Kidney (tissue), 13 donors: ENCODE measurements at regions not wholly inside any gene's neighbourhood (a gene's known extent, or its start where the extent isn't known, plus 50 kb on each side); places are given as distances from the start of the nearest gene placed in this dataset.

Experiments used
- DNase-seq, 5 donors: peaks; one replicate each; pipeline ENCODE4 v3.0.0-alpha.2; 2013 to 2020
- FAIRE-seq: peaks from 2 replicates; lab custom pipeline; 2012; peaks lifted over from hg19 to GRCh38; lab: Jason Lieb, UNC
- H3K27ac ChIP-seq, 2 donors: one replicate each; pipeline ENCODE4 v1.7.0; 2013; ENCODE audit warnings: low read depth in 2 of 2, low read length in 2 of 2, inconsistent platforms in 1 of 2
- H3K27me3 ChIP-seq: one replicate; pipeline ENCODE4 v1.7.1; 2013; ENCODE audit warnings: low read length, inconsistent platforms; ENCODE audit not compliant: control insufficient read depth, insufficient read depth
- H3K36me3 ChIP-seq, 3 donors: one replicate each; pipeline versions ENCODE4 v1.7.0 to v1.7.1; 2013; ENCODE audit warnings: low read length in 3 of 3, control low read depth in 1 of 3, inconsistent platforms in 1 of 3; ENCODE audit not compliant: insufficient read depth in 3 of 3, control insufficient read depth in 2 of 3
- H3K4me1 ChIP-seq, 3 donors: one replicate each; pipeline versions ENCODE4 v1.7.0 to v1.7.1; 2013; ENCODE audit warnings: low read length in 3 of 3, inconsistent platforms in 1 of 3, low read depth in 1 of 3; ENCODE audit not compliant: control insufficient read depth in 2 of 3, insufficient read depth in 2 of 3
- H3K4me3 ChIP-seq, 3 donors: one replicate each; pipeline versions ENCODE4 v1.7.0 to v1.8.1; 2013; ENCODE audit warnings: low read length in 3 of 3, control low read depth in 1 of 3, inconsistent platforms in 1 of 3
- H3K9ac ChIP-seq, 3 donors: one replicate each; pipeline versions ENCODE4 v1.7.0 to v1.7.1; 2013; ENCODE audit warnings: low read length in 3 of 3, control low read depth in 1 of 3, inconsistent platforms in 1 of 3
- H3K9me3 ChIP-seq, 3 donors: one replicate each; pipeline versions ENCODE4 v1.7.0 to v1.7.1; 2013; ENCODE audit warnings: low read length in 3 of 3, control low read depth in 1 of 3, inconsistent platforms in 1 of 3; ENCODE audit not compliant: control insufficient read depth in 2 of 3, insufficient read depth in 1 of 3
- CTCF ChIP-seq: IDR thresholded peaks from 3 replicates; pipeline ENCODE4 v1.5.1; 2012; ENCODE audit warnings: mild to moderate bottlenecking, moderate library complexity, borderline replicate concordance; ENCODE audit not compliant: insufficient read depth; ENCODE audit errors: extremely low read depth
- intact Hi-C: fragments of 100-400 bp; cut with DNase I; formaldehyde crosslinking; loops from one replicate; pipeline ENCODE4 v1.11.1; 2022
- donor health status: control.
- donor health status: control.
- donor health status: control.
- donor health status: control.
- donor health status: control.
- donor health status: DM: yes; HTN: yes; CAD: no.
- donor health status: Normal renal cell carcinoma (clear cell type).

GRCh38 chr3:170735821-170736220 is 134.2 kb downstream of the RPL22L1 start:
- intact Hi-C loops, result no loop called here
- Histone ChIP-seq H3K9ac (no peak overlapping the region), H3K27me3 (no peaks in the 10 kb centered on the region), H3K4me3 (no peak overlapping the region), H3K36me3 (no peaks in the 10 kb centered on the region), H3K9me3 (no peaks in the 10 kb centered on the region), H3K4me1 (no peaks in the 10 kb centered on the region), H3K27ac (no peak overlapping the region)
- FAIRE-seq (no peak), DNase-seq (no peak)
- TF ChIP-seq CTCF, result no peak

GRCh38 chr3:170734735-170735065 is 135.3 kb downstream of the RPL22L1 start:
- Histone ChIP-seq H3K9me3 (no peaks in the 10 kb centered on the region), H3K27me3 (no peaks in the 10 kb centered on the region), H3K4me3 (no peak overlapping the region), H3K9ac (no peak overlapping the region), H3K4me1 (no peaks in the 10 kb centered on the region), H3K27ac (no peak overlapping the region), H3K36me3 (no peaks in the 10 kb centered on the region)
- intact Hi-C loops, result no loop called here
- DNase-seq, result no peak
- no peak for FAIRE-seq
- no peak for TF ChIP-seq CTCF

GRCh38 chr3:170734043-170734734 is 135.8 kb downstream of the RPL22L1 start:
- TF ChIP-seq CTCF, result no peak
- Histone ChIP-seq H3K27me3 (no peaks in the 10 kb centered on the region), H3K4me3 (no peak overlapping the region), H3K9me3 (no peaks in the 10 kb centered on the region), H3K9ac (no peak overlapping the region), H3K27ac (no peak overlapping the region), H3K36me3 (no peaks in the 10 kb centered on the region), H3K4me1 (no peaks in the 10 kb centered on the region)
- DNase-seq (no peak), FAIRE-seq (no peak)
- intact Hi-C loops, result no loop called here
